CD4-positive, alpha-beta T cell treated with Interleukin-4 for 4 hours (primary cell): ENCODE measurements at regions not wholly inside any gene's neighbourhood (a gene's known extent, or its start where the extent isn't known, plus 50 kb on each side); places are given as distances from the start of the nearest gene placed in this dataset.

Source experiments
- DNase-seq: peaks from one replicate; pipeline ENCODE4 v3.0.0-alpha.2; 2020

- no peak for DNase-seq
Observed at GRCh38 chr11:90803366-90803765, 580.5 kb upstream of the CHORDC1 start.

GRCh38 chr11:90798769-90799168, 575.9 kb upstream of the CHORDC1 start:
- DNase-seq, result no peak

GRCh38 chr11:90795746-90796145, 572.9 kb upstream of the CHORDC1 start:
- no peak for DNase-seq

GRCh38 chr11:90788961-90789360, 566.1 kb upstream of the CHORDC1 start:
- no peak for DNase-seq

- DNase-seq, result no peak
Observed at GRCh38 chr11:90784241-90784814, 561.5 kb upstream of the CHORDC1 start.

- no peak for DNase-seq
Observed at GRCh38 chr11:90783111-90783510, 560.3 kb upstream of the CHORDC1 start.

GRCh38 chr11:90779098-90779497, 556.2 kb upstream of the CHORDC1 start:
- no peak for DNase-seq

- no peak for DNase-seq
Observed at GRCh38 chr11:90775567-90776165, 552.8 kb upstream of the CHORDC1 start.

GRCh38 chr11:90774727-90775566, 552.1 kb upstream of the CHORDC1 start:
- no peak for DNase-seq

- no peak for DNase-seq
Observed at GRCh38 chr11:90770007-90770406, 547.2 kb upstream of the CHORDC1 start.

- no peak for DNase-seq
Observed at GRCh38 chr11:90766121-90766520, 543.3 kb upstream of the CHORDC1 start.

GRCh38 chr11:90764691-90765090, 541.8 kb upstream of the CHORDC1 start:
- no peak for DNase-seq

- DNase-seq, result no peak
Observed at GRCh38 chr11:90757849-90758494, 535.1 kb upstream of the CHORDC1 start.

- DNase-seq, result no peak
Observed at GRCh38 chr11:90756617-90757016, 533.8 kb upstream of the CHORDC1 start.

GRCh38 chr11:90753546-90753945, 530.7 kb upstream of the CHORDC1 start:
- no peak for DNase-seq

- DNase-seq, result no peak
Observed at GRCh38 chr11:90747057-90747456, 524.2 kb upstream of the CHORDC1 start.

- DNase-seq, result no peak
Observed at GRCh38 chr11:90744169-90744568, 521.3 kb upstream of the CHORDC1 start.

- DNase-seq, result no peak
Observed at GRCh38 chr11:90738799-90739198, 516.0 kb upstream of the CHORDC1 start.

- DNase-seq, result no peak
Observed at GRCh38 chr11:90737444-90738050, 514.7 kb upstream of the CHORDC1 start.

GRCh38 chr11:90732486-90732885, 509.6 kb upstream of the CHORDC1 start:
- DNase-seq, result no peak

GRCh38 chr11:90723475-90723874, 500.6 kb upstream of the CHORDC1 start:
- DNase-seq, result no peak

GRCh38 chr11:90722552-90723190, 499.8 kb upstream of the CHORDC1 start:
- no peak for DNase-seq

- DNase-seq, result no peak
Observed at GRCh38 chr11:90717522-90717921, 494.7 kb upstream of the CHORDC1 start.
